Occipital lobe (tissue), 1 donor: ENCODE measurements at regions not wholly inside any gene's neighbourhood (a gene's known extent, or its start where the extent isn't known, plus 50 kb on each side); places are given as distances from the start of the nearest gene placed in this dataset.

Source experiments
- DNase-seq: peaks from one replicate; lab custom pipeline; 2025; lab: John Stamatoyannopoulos, UW

DNA sequence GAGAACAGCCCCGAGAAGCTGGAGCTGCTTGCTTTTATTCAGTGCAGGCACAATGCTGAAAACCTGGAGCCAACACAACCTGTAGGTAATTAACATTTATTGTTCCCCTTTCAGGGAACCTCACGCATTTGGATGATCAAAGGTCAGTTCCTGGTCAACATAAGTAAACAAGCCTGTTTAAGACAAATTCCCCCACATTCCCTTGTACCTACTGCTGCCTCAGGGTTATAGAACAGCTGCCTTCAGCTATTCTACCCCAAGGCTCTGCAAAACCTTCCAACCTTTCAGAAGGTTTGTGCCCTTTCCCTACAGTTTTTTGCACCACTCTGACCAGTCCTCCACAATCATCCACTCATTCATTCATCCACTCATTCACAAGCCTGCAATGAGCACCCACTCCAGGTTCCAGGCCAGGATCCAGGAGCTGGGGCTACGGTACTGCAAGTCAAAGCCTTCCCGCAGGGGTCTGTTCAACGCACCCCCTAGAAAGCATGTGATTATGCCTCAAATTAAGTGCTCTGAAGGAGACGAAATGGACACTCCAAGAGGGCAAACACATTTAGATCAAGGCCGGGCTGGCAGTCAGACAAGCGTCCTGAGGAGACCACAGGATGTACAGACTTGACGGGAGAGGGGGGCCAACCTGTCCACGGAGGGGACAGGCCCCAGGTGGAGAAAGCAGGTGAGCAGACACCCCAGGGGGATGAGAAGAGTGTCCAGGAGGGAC lies 683.9 kb downstream of the MATN1 start:
- no peak for DNase-seq

- no peak for DNase-seq
Measured at GRCh38 chr1:30038134-30039025, 685.0 kb downstream of the MATN1 start.

GRCh38 chr1:30037251-30038118 lies 685.9 kb downstream of the MATN1 start:
- DNase-seq, result no peak

DNA sequence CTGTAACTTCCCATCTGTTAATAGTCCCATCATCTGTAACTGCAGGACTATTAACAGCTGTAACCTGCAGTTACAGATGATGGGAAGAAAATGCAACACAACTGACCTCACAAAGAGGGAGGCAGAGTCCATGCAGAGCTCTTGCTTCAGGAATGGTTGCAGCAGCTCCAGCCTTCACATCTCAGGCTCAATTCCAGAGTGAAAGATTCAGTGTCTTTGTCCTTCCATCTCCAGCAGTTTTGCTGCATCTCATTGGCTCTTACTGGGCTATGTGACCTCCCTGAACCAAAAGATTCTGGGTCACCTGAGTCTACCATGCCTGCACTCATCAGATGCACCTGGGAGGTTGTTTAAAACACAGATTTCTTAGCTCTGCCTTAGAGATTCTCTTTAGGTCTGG lies 686.7 kb downstream of the MATN1 start:
- DNase-seq, result no peak

- no peak for DNase-seq
Measured at GRCh38 chr1:30036229-30036547, 687.2 kb downstream of the MATN1 start.

- no peak for DNase-seq
Measured at GRCh38 chr1:30035522-30036228, 687.7 kb downstream of the MATN1 start.

DNA sequence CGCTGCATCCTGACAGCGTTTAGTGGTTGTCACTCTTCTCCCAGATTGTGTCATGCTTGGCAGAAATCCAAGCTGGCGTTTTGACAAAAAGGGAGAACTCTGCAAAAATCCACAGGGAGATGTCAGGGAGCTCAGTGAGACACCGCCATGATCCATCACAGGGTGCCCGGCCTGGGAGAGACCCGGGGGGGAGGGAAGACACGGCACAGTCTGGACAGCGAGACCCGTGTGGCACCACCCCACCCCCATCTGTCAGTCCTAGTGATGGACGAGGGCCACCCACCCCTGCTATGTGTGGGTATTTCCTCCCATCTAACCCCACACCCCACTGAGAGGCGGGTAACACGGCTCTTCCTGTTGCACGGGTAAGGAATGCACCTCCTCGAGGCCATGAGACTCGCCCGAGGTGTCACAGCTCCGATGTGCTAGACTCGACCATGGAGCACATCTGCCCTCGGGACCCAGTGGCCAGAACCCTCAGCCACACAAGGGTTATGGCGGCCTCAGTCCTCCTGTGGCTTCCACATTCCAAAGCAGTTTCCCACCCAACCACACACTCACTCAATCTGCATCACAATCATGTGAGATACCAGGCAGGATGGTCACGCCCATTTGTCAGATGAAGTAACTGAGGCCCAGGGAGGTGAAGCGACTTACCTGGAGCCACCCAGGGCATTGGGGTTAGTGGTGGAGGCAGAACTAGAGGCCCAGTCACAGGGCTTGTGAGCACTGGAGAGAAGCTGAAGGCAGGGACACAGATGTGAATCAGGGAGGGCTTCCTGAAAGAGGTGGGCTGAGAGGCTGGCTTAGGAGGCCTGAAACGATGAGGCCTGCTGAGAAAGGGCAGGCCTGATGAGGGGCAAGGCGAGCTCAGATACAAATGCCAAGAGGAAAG lies 688.5 kb downstream of the MATN1 start:
- no peak for DNase-seq

GRCh38 chr1:30034105-30034626 lies 689.2 kb downstream of the MATN1 start:
- DNase-seq, result no peak

GRCh38 chr1:30033256-30034104 lies 689.9 kb downstream of the MATN1 start:
- no peak for DNase-seq

- no peak for DNase-seq
Measured at GRCh38 chr1:30032302-30032701, 691.1 kb downstream of the MATN1 start.

GRCh38 chr1:30029677-30030076 lies 693.7 kb downstream of the MATN1 start:
- DNase-seq, result no peak

- no peak for DNase-seq
Measured at GRCh38 chr1:30028939-30029338, 694.4 kb downstream of the MATN1 start.

GRCh38 chr1:30028283-30028682 lies 695.1 kb downstream of the MATN1 start:
- DNase-seq, result no peak

GRCh38 chr1:30027247-30027646 lies 696.1 kb downstream of the MATN1 start:
- no peak for DNase-seq

DNA sequence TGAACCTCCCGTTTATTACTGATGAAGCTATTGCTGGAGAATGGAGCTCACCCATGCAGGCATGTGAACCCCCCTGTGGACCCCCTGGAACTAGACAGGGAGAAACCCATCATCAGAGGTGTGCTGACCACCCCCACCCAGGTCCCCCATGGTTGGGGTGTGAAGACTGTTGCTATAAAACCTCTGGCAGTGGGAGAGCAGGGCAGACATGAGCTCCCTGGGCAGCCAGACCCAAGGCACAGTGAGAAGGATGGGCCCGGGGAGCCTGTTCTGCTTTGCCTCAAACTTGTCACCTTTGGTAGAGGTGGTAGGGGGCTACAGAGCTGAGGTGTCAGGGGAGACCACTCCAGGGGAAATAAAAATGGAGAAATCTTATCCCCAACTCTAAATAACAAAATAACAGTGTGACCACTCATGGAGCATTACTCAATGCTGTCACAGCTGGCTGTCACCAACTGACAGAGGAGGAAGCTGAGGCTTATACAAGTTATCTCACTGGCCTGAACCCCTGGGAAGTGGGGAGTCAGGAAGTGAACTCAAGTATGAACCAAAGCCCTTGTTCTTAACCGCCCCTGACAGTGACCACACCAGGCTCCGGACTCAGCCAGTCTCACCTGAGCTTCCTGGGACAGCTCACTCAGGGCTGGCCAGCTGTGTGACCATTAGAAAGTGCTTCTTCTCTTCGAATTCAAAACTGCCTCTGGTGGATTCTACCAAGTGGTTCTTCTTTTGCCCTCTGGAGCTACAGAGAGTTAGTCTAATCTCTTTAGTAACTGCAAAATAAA lies 698.8 kb downstream of the MATN1 start:
- no peak for DNase-seq

- DNase-seq, result no peak
Measured at GRCh38 chr1:30023339-30024022, 699.9 kb downstream of the MATN1 start.

- no peak for DNase-seq
Measured at GRCh38 chr1:30014031-30014430, 709.4 kb downstream of the MATN1 start.
